H1 (cell line): ENCODE measurements at regions not wholly inside any gene's neighbourhood (a gene's known extent, or its start where the extent isn't known, plus 50 kb on each side); places are given as distances from the start of the nearest gene placed in this dataset.

Experiments
- CTCF ChIA-PET: fragments of 300-600 bp; sonication (Branson Sonifier 250); formaldehyde crosslinking; loops from one replicate; lab custom pipeline; 2021; ENCODE audit not compliant: partially characterized antibody; lab: Charles Lee
- POLR2A ChIA-PET: fragments of 300-600 bp; sonication (Branson Sonifier 250); formaldehyde crosslinking; loops from one replicate; lab custom pipeline; 2021; ENCODE audit warnings: inconsistent platforms; ENCODE audit not compliant: partially characterized antibody; lab: Charles Lee
- DNase-seq, 2 experiments: peaks; one replicate each; pipeline versions ENCODE4 v3.0.0 to v3.0.0-alpha.2; 2010 to 2022; ENCODE audit warnings: low spot score in 2 of 2, low read depth in 1 of 2, mixed read lengths in 1 of 2
- FAIRE-seq: peaks from 2 replicates; lab custom pipeline; 2011; peaks lifted over from hg19 to GRCh38; lab: Jason Lieb, UNC
- H2AFZ ChIP-seq: 2 replicates; pipeline ENCODE4 v1.8.1; 2012; ENCODE audit warnings: low read length, inconsistent platforms
- H2AK5ac ChIP-seq: 2 replicates; pipeline ENCODE4 v1.6.1; 2013; ENCODE audit warnings: low read depth, low read length
- H2BK120ac ChIP-seq: replicated peaks from 2 replicates; pipeline ENCODE3; 2013; ENCODE audit warnings: low read depth, low read length, inconsistent platforms
- H2BK12ac ChIP-seq: 2 replicates; pipeline ENCODE4 v1.6.1; 2013; ENCODE audit warnings: low read depth, low read length
- H2BK15ac ChIP-seq: 2 replicates; pipeline ENCODE4 v1.6.1; 2013; ENCODE audit warnings: low read length
- H2BK20ac ChIP-seq: 2 replicates; pipeline ENCODE4 v1.6.1; 2013; ENCODE audit warnings: low read length
- H2BK5ac ChIP-seq: 2 replicates; pipeline ENCODE4 v1.6.1; 2013; ENCODE audit warnings: low read depth, low read length
- H3K14ac ChIP-seq: 2 replicates; pipeline ENCODE4 v1.6.1; 2013; ENCODE audit warnings: inconsistent platforms; ENCODE audit not compliant: insufficient read length
- H3K18ac ChIP-seq: 2 replicates; pipeline ENCODE4 v1.6.1; 2013; ENCODE audit warnings: low read length; ENCODE audit errors: extremely low read depth
- H3K23ac ChIP-seq: 2 replicates; pipeline ENCODE4 v1.6.1; 2013; ENCODE audit warnings: inconsistent platforms; ENCODE audit not compliant: insufficient read length
- H3K23me2 ChIP-seq: 2 replicates; pipeline ENCODE4 v1.6.1; 2013; ENCODE audit warnings: low read depth, low read length
- H3K27ac ChIP-seq: 2 replicates; pipeline ENCODE4 v1.6.1; 2011; ENCODE audit warnings: low read depth, low read length, inconsistent platforms
- H3K27me3 ChIP-seq, 4 experiments: replicated peaks in 1 of 4; 1 replicate in 1 of 4; 2 replicates in 3 of 4; pipeline versions ENCODE4 v1.6.1 to v1.8.1; 2011 to 2013; ENCODE audit warnings: low read length in 3 of 4, mild to moderate bottlenecking in 3 of 4, inconsistent platforms in 2 of 4, mixed read lengths in 2 of 4, moderate library complexity in 1 of 4; ENCODE audit not compliant: control insufficient read depth in 3 of 4, insufficient read depth in 3 of 4; ENCODE audit errors: extremely low read depth in 1 of 4
- H3K36me3 ChIP-seq, 4 experiments: 2 replicates each; pipeline versions ENCODE4 v1.6.1 to v1.8.1; 2011 to 2013; ENCODE audit warnings: mild to moderate bottlenecking in 4 of 4, low read length in 3 of 4, moderate library complexity in 2 of 4, control low read depth in 1 of 4, inconsistent platforms in 1 of 4; ENCODE audit not compliant: insufficient read depth in 4 of 4, control insufficient read depth in 2 of 4
- H3K4ac ChIP-seq: replicated peaks from 2 replicates; pipeline ENCODE3; 2013; ENCODE audit warnings: low read length, low read depth, mixed read lengths, inconsistent platforms; ENCODE audit not compliant: insufficient read length
- H3K4me1 ChIP-seq, 4 experiments: replicated peaks in 1 of 4; 1 replicate in 1 of 4; 2 replicates in 3 of 4; pipeline versions ENCODE4 v1.6.1 to v1.8.1; 2011 to 2013; ENCODE audit warnings: low read length in 3 of 4, inconsistent platforms in 2 of 4, mixed read lengths in 1 of 4; ENCODE audit not compliant: insufficient read depth in 4 of 4, control insufficient read depth in 3 of 4
- H3K4me2 ChIP-seq, 2 experiments: 2 replicates each; pipeline versions ENCODE4 v1.6.1 to v1.8.1; 2011 to 2013; ENCODE audit warnings: low read depth in 2 of 2, low read length in 2 of 2, control low read depth in 1 of 2, inconsistent platforms in 1 of 2, mild to moderate bottlenecking in 1 of 2; ENCODE audit not compliant: insufficient read depth in 1 of 2
- H3K4me3 ChIP-seq, 4 experiments: fragments of 200-600, 300-600 bp in 1 of 4; sonication (generic), shearing (Covaris generic), sonication (Bioruptor Twin) in 1 of 4; 2 replicates each; pipeline versions ENCODE4 v1.5.1 to v1.8.1; 2011 to 2016; ENCODE audit warnings: low read length in 4 of 4, low read depth in 3 of 4, control low read depth in 2 of 4, inconsistent platforms in 2 of 4, mild to moderate bottlenecking in 2 of 4, mixed read lengths in 1 of 4, moderate library complexity in 1 of 4; ENCODE audit not compliant: insufficient read depth in 2 of 4; ENCODE audit errors: extremely low read depth in 1 of 4
- H3K56ac ChIP-seq: replicated peaks from 2 replicates; pipeline ENCODE3; 2013; ENCODE audit warnings: low read depth, mild to moderate bottlenecking, mixed read lengths, low read length, inconsistent platforms; ENCODE audit not compliant: insufficient read length
- H3K79me1 ChIP-seq: 2 replicates; pipeline ENCODE4 v1.6.1; 2013; ENCODE audit warnings: low read depth, low read length, control low read depth
- H3K79me2 ChIP-seq, 2 experiments: 2 replicates each; pipeline versions ENCODE4 v1.6.1 to v1.8.1; 2012 to 2013; ENCODE audit warnings: low read length in 2 of 2, mild to moderate bottlenecking in 2 of 2, inconsistent platforms in 1 of 2; ENCODE audit not compliant: insufficient read depth in 2 of 2, control insufficient read depth in 1 of 2
- H3K9ac ChIP-seq, 4 experiments: replicated peaks in 1 of 4; 1 replicate in 1 of 4; 2 replicates in 3 of 4; pipeline versions ENCODE4 v1.6.1 to v1.8.1; 2011 to 2013; ENCODE audit warnings: low read depth in 3 of 4, low read length in 3 of 4, control low read depth in 2 of 4, mild to moderate bottlenecking in 2 of 4, moderate library complexity in 2 of 4, inconsistent platforms in 1 of 4; ENCODE audit errors: extremely low read depth in 1 of 4
- H3K9me3 ChIP-seq, 2 experiments: 2 replicates each; pipeline versions ENCODE4 v1.6.1 to v1.8.1; 2012 to 2013; ENCODE audit warnings: mild to moderate bottlenecking in 2 of 2, moderate library complexity in 2 of 2, control low read depth in 1 of 2, inconsistent platforms in 1 of 2, low read depth in 1 of 2, low read length in 1 of 2, mixed read lengths in 1 of 2; ENCODE audit not compliant: insufficient read depth in 2 of 2
- H4K20me1 ChIP-seq, 2 experiments: replicated peaks in 1 of 2; 2 replicates each; pipeline versions ENCODE3 to v1.8.1; 2011 to 2013; ENCODE audit warnings: inconsistent platforms in 2 of 2, low read length in 2 of 2, mild to moderate bottlenecking in 1 of 2; ENCODE audit not compliant: insufficient read depth in 2 of 2, control insufficient read depth in 1 of 2
- H4K5ac ChIP-seq: 2 replicates; pipeline ENCODE4 v1.6.1; 2013; ENCODE audit warnings: low read length, low read depth, mixed read lengths, inconsistent platforms; ENCODE audit not compliant: insufficient read length
- H4K8ac ChIP-seq: 2 replicates; pipeline ENCODE4 v1.8.0; 2013; ENCODE audit warnings: mild to moderate bottlenecking, moderate library complexity, low read length, inconsistent platforms; ENCODE audit not compliant: insufficient read depth; ENCODE audit errors: extremely low read depth
- H4K91ac ChIP-seq: replicated peaks from 2 replicates; pipeline ENCODE3; 2013; ENCODE audit warnings: low read length, mixed read lengths, inconsistent platforms; ENCODE audit not compliant: insufficient read length
- ASH2L ChIP-seq: fragments of 200-600, 300-600 bp; sonication (generic); IDR thresholded peaks from one replicate; pipeline ENCODE4 v1.7.1; 2017; ENCODE audit warnings: low read length
- BACH1 ChIP-seq: IDR thresholded peaks from 2 replicates; pipeline ENCODE4 v1.6.1; 2012; ENCODE audit warnings: low read length, improper control_type of control experiment
- GTF2F1 ChIP-seq: IDR thresholded peaks from 2 replicates; pipeline ENCODE4 v1.6.1; 2012; ENCODE audit warnings: low read depth, low read length, improper control_type of control experiment, borderline replicate concordance
- HDAC6 ChIP-seq: IDR thresholded peaks from one replicate; pipeline ENCODE4 v1.7.1; 2012; ENCODE audit warnings: low read depth, mild to moderate bottlenecking, inconsistent platforms, low read length, moderate library complexity
- MAFK ChIP-seq: IDR thresholded peaks from 2 replicates; pipeline ENCODE4 v1.6.1; 2012; ENCODE audit warnings: low read depth, mild to moderate bottlenecking, improper control_type of control experiment, low read length
- POU5F1 ChIP-seq: IDR thresholded peaks from 2 replicates; pipeline ENCODE4 v1.6.1; 2011; ENCODE audit warnings: low read depth, mild to moderate bottlenecking, low read length, moderate library complexity
- RNF2 ChIP-seq: fragments of 200-900, 300-1000 bp; sonication (generic); IDR thresholded peaks from 2 replicates; pipeline ENCODE4 v1.7.1; 2016; ENCODE audit warnings: borderline replicate concordance, low read depth, mild to moderate bottlenecking, antibody characterized with exemption, low read length; ENCODE audit not compliant: poor library complexity, severe bottlenecking; ENCODE audit errors: missing control alignments
- RXRA ChIP-seq: IDR thresholded peaks from 2 replicates; pipeline ENCODE4 v1.6.1; 2011; ENCODE audit warnings: low read depth, mild to moderate bottlenecking, low read length, moderate library complexity; ENCODE audit not compliant: insufficient read depth
- SAP30 ChIP-seq: fragments of 300-600 bp; sonication (generic); IDR thresholded peaks from 2 replicates; pipeline ENCODE4 v1.7.1; 2012; ENCODE audit warnings: low read length, moderate library complexity, mild to moderate bottlenecking, inconsistent platforms; ENCODE audit not compliant: insufficient read depth, insufficient replicate concordance
- SIRT6 ChIP-seq: IDR thresholded peaks from one replicate; pipeline ENCODE4 v1.7.1; 2012; ENCODE audit warnings: low read length, inconsistent platforms
- TAF7 ChIP-seq: optimal IDR thresholded peaks from 2 replicates; pipeline ENCODE3; 2011; ENCODE audit warnings: low read depth, mild to moderate bottlenecking, inconsistent platforms, low read length, moderate library complexity, borderline replicate concordance
- TBP ChIP-seq: IDR thresholded peaks from 2 replicates; pipeline ENCODE4 v1.6.1; 2011; ENCODE audit warnings: low read depth, low read length, improper control_type of control experiment
- ZNF274 ChIP-seq: IDR thresholded peaks from 2 replicates; pipeline ENCODE4 v1.7.0; 2012; ENCODE audit warnings: low read length, borderline replicate concordance; ENCODE audit errors: extremely low read depth
- WGBS, 2 experiments: shearing (Covaris generic) in 1 of 2; methylation state at CpG; one replicate each; pipeline versions ENCODE4 v1.1.6 to v1.1.7; 2013 to 2015; ENCODE audit warnings: low lambda C conversion rate in 2 of 2, mixed read lengths in 2 of 2, inconsistent platforms in 1 of 2, low coverage in 1 of 2, missing lambda C conversion rate in 1 of 2; ENCODE audit not compliant: insufficient replicate concordance in 2 of 2, insufficient coverage in 1 of 2, insufficient read length in 1 of 2; ENCODE audit errors: extremely low coverage in 1 of 2, missing lambda C conversion rate in 1 of 2; 5-methylcytosine and 5-hydroxymethylcytosine counted together
- TF ChIP-seq, protein P1 (sequence below): IDR thresholded peaks from 2 replicates; pipeline ENCODE4 v1.6.1; 2012; ENCODE audit warnings: inconsistent platforms

DNA sequence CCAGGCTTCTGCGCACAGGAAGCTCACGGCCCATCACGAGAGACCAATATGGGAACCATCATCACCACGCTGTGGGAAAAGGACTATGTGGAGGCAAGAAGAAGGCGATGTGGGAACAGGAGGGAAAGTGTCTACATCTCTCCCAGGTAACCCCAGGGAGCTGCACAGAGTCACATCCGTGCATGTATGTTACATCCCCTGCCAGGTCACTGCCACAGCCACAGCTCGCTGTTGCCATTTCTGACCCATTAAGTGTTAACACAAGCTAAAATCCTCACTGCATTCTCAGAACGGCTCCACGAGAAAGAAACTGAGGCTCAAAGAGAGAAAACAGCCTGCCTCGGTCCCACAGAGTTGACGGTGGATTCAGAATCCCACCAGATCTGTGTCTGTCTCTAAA, 319.1 kb downstream of the FOXL1 start:
- Histone ChIP-seq H2AFZ (no peak overlapping the region), H3K36me3 (no peaks in the 10 kb centered on the region), H3K27me3 (no peaks in the 10 kb centered on the region; a peak in 1 of 7 replicates), H3K4me3 (no peak overlapping the region), H2BK12ac (no peak overlapping the region), H3K4me2 (no peak overlapping the region), H3K23me2 (0 out of 2 replicates have a peak, but pooled peaks cover 2% of the 10 kb centered on the region), H3K9me3 (no peaks in the 10 kb centered on the region), H4K91ac (no peak overlapping the region), H3K18ac (no peak overlapping the region), H4K20me1 (no peaks in the 10 kb centered on the region), H2AK5ac (0 out of 2 replicates have a peak overlapping the region, but pooled peaks have one; percentile 53), H4K5ac (no peak overlapping the region), H2BK120ac (no peak overlapping the region), H2BK15ac (no peak overlapping the region), H3K9ac (no peak overlapping the region), H3K14ac (no peak overlapping the region), H3K4me1 (peaks cover 0 to 9% (median 0%) of the 10 kb centered on the region in 4 experiments; a peak in 2 of 7 replicates), H3K27ac (no peak overlapping the region), H3K56ac (no peak overlapping the region), H3K79me1 (no peaks in the 10 kb centered on the region; the same call in 1 of the 2 replicates), H2BK20ac (no peak overlapping the region), H3K79me2 (no peaks in the 10 kb centered on the region), H3K4ac (no peak overlapping the region), H4K8ac (no peak overlapping the region), H2BK5ac (no peak overlapping the region), H3K23ac (no peak overlapping the region)
- CTCF ChIA-PET: interaction anchor here (0.6 to 1.9 kb wide), 5 partner anchors 21 to 381 kb away, joined by 3 to 7 read pairs (median 4); no protein-coding TSS in a partner anchor
- FAIRE-seq (no peak), DNase-seq (no peak)
- WGBS, 2 experiments: 87% methylated on average over 10 of the region's 11 CpGs; no CpG with 5 or more reads in 1 of the 2 experiments
- POLR2A ChIA-PET: no interaction called here
- TF ChIP-seq GTF2F1 (no peak), ASH2L (no peak), TBP (no peak), BACH1 (no peak), HDAC6 (no peak), RNF2 (no peak), POU5F1 (no peak), SIRT6 (no peak), MAFK (no peak), TAF7 (no peak), RXRA (no peak), SAP30 (no peak), ZNF274 (no peak)
- TF ChIP-seq, protein P1, sequence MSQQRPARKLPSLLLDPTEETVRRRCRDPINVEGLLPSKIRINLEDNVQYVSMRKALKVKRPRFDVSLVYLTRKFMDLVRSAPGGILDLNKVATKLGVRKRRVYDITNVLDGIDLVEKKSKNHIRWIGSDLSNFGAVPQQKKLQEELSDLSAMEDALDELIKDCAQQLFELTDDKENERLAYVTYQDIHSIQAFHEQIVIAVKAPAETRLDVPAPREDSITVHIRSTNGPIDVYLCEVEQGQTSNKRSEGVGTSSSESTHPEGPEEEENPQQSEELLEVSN: no peak
